DOHH2 (cell line): ENCODE measurements at regions not wholly inside any gene's neighbourhood (a gene's known extent, or its start where the extent isn't known, plus 50 kb on each side); places are given as distances from the start of the nearest gene placed in this dataset.

Experiments used
- EZH2phosphoT487 ChIP-seq: fragments of 200-600 bp; sonication (generic); IDR thresholded peaks from 2 replicates; pipeline ENCODE4 v1.6.1; 2017; ENCODE audit warnings: borderline replicate concordance, mild to moderate bottlenecking, antibody characterized with exemption, low read length, moderate library complexity, mixed read lengths
- TF ChIP-seq, protein P1 (sequence below): fragments of 200-600 bp; sonication (generic); IDR thresholded peaks from one replicate; pipeline ENCODE4 v1.5.1; 2014; ENCODE audit warnings: antibody characterized with exemption, mild to moderate bottlenecking, low read depth, low read length; ENCODE audit not compliant: poor library complexity, severe bottlenecking

DNA sequence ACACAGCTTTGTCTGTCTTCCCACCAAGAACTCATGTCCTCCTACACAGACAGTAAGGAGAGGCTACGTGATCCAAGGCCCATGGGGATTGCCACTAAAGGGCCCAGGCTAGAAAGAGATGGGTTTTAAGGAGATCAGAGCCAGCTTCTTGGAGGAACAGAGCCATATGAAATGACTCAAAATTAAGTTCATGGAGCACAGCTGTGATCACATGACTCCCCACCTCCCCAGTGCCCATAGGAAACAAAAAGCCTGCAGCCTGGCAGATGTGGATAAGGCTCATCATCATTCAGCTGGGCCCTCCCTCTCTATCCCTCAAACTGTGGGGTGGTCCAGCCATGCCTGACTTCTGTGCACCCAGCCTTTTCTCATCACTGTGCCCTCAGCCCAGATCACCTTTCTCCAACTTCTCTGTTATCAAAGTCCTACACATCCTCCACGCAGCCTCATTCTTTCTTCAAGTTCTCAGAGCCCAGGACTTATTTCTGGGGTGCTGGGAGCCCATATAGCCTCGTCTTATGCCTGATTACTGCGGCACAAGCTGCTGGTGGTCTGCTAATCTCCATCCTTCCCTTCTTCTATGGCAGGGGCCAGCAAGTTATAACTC, 137.6 kb downstream of the SMAD6 start:
- TF ChIP-seq, protein P1, sequence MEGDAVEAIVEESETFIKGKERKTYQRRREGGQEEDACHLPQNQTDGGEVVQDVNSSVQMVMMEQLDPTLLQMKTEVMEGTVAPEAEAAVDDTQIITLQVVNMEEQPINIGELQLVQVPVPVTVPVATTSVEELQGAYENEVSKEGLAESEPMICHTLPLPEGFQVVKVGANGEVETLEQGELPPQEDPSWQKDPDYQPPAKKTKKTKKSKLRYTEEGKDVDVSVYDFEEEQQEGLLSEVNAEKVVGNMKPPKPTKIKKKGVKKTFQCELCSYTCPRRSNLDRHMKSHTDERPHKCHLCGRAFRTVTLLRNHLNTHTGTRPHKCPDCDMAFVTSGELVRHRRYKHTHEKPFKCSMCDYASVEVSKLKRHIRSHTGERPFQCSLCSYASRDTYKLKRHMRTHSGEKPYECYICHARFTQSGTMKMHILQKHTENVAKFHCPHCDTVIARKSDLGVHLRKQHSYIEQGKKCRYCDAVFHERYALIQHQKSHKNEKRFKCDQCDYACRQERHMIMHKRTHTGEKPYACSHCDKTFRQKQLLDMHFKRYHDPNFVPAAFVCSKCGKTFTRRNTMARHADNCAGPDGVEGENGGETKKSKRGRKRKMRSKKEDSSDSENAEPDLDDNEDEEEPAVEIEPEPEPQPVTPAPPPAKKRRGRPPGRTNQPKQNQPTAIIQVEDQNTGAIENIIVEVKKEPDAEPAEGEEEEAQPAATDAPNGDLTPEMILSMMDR = no peak
- no peak for TF ChIP-seq EZH2phosphoT487
